Stimulated activated CD4-positive, alpha-beta T cell treated with anti-CD3 and anti-CD28 coated beads, TNF-alpha, amount 100 ng/mL, for 4 hours (primary cell): ENCODE measurements at regions not wholly inside any gene's neighbourhood (a gene's known extent, or its start where the extent isn't known, plus 50 kb on each side); places are given as distances from the start of the nearest gene placed in this dataset.

Experiments
- DNase-seq, 3 experiments: peaks; one replicate each; pipeline ENCODE4 v3.0.0-alpha.2; 2020; ENCODE audit warnings: low read depth in 3 of 3

DNA sequence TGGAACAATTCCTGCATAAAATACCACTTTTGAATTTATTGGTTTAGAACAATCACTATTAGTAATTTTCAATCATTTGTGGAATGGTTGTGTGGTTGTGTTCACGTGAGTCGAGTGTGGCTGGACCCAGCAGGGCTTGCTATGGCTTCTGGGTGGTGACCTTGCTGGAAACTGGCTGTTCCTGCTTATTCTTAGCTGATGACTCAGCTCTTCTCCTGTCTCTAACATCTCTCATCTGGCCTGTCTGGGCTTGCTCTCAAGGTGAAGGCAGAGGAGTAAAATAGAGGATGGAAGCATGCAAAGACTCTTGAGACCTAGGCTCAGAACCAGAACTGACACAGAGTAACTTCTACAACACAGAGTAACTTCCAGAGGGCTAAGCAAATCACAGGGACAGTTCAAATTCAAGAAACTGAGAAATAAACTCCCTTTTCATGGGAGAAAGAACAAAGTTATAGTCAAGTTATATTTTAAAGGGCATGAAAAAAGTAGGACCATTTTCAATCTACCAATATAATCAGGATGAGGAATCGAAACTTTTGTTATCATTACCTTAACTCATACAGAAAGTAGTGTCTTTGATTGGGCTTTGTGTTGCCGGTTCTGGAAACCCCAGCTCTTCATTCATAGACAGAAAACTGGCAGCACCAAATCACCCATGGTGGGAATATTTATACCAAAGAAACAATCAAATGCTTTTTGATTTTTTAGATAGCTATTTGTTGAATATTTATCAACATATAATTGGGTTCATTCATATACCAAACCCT lies 665.1 kb downstream of the CDH18 start:
- no peak for DNase-seq

DNA sequence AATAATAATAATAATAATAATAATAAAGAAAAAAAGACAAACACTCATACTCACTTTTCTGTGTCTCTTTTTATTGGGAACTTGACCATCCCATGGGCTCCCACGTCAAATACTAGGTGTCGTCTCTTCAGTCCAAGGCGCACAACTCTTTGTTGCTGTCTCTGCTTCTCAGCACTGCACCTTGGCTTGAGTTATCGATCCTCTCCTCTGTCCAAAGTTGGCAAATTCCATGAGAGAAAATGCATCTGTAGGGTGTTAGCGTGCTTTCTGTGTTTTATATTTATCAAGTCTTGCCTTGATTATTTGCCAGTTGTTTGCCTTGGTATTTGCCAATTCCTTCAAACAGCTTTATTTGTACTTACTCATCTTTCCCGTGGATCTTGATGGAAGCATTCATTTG lies 653.7 kb downstream of the CDH18 start:
- no peak for DNase-seq

DNA sequence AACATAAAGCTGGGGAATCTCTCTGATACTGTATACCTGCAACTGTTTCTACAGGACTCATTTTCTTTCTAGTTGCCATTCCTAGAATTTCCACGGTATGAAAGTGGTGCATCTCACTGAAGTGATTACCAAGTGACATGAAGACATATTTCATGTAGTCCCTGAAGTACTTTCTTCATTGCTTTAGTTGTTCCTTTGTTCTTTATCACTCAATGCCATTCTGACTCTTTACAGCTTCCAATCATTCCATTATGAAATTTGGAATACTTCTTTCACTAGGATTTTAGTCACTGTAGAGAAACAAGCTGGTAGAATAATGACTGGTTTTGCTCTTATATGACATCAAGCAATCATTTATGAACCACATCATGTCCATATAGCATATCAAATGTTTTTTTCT lies 645.1 kb downstream of the CDH18 start:
- DNase-seq: no peak

DNA sequence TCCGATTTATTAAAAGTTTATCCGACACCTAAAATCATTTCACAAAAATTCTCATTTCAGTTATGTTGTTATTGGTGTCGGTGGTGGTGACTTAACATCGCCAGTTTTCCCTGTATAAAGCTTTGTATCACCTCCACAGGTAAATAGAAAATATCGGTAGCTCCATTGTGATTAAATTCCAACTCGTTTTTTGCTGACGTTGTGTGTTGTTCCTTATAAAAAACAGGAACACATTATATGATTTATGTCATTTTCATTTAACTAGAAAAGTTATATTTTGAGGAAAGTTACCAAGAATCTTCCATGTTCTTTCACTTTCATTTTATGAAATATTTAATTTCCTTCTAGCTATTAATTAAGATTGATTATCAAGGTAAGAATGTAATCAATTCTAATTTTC lies 635.9 kb downstream of the CDH18 start:
- DNase-seq: no peak

DNA sequence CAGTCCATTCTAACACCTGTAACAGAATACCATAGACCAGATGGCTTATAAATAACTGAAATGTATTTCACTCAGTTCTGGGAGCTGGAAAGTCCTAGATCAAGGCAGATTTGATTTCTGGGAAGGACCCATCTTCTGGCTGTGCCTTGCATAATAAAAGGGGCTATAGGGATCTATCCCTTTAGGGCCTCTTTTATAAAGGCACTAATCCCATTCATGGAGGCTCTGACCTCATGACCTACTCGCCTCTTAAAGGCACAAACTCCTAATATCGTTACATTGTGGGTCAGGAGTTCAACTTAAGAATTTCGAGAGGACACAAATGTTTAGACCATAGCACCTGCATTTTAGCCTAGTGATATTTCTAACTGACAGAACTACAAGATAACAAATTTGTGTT lies 619.0 kb downstream of the CDH18 start:
- no peak for DNase-seq

DNA sequence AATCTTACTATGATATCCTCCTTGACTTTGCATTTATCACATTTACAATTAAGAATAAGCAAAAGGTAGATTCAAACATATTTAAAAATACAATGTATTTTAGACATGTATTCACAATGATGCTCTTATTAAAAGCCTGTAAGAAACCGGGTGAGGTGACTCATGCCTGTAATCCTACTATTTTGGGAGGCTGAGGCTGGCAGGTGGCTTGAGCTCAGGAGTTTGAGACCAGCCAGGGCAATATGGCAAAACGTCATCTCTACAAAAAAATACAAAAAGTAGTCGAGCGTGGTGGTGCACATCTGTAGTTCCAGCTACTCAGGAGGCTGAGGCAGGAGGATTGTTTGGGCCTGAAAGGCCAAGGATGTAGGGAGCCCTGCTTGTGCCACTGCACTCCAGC lies 618.4 kb downstream of the CDH18 start:
- DNase-seq: no peak

DNA sequence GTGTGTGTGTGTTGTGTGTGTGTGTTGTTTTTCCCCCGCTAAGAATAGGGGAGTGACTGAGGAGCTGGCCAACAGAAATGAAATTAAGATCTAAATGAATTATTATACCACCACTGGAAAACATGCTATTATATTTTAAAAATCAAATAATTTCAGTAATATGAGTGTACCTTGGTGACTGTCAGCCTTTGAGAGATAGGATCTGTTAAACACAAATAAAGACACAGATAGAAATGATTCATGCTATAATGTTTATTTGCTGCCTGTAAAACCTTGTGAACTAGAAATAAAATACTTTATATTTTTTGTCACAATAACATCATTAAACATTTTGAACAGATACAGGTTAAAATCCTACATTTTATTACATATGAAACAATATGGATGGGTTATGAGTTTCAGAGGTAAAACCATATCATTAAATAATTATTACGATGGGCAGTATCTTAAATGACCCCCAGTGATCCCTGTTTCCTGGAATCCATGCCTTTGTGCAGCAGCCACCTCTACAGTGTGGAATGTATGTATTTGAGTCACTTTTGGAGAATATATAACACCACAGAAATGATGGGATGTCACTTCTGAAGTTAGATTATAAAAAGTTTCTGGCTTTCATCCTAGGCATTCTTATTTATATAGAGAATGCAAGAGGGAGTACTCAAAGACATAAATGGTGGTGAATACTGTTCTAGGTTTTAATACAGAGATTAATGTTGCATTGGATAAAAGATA lies 617.2 kb downstream of the CDH18 start:
- no peak for DNase-seq

DNA sequence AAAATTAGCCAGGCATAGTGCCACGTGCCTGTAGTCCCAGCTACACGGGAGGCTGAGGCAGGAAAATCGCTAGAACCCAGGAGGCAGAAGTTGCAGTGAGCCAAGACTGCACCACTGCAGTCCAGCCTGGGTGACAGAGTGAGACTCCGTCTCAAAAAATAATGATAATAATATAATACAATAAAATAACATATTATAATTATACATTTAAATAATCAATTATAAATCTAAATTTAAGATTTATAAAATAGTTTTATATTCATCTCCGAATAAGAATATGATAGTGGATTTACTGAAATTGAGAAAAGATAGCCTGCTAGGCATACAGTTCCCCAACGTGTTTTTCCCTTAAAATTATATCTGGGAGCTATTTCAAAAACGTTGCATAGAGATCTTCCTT lies 599.6 kb downstream of the CDH18 start:
- no peak for DNase-seq

DNA sequence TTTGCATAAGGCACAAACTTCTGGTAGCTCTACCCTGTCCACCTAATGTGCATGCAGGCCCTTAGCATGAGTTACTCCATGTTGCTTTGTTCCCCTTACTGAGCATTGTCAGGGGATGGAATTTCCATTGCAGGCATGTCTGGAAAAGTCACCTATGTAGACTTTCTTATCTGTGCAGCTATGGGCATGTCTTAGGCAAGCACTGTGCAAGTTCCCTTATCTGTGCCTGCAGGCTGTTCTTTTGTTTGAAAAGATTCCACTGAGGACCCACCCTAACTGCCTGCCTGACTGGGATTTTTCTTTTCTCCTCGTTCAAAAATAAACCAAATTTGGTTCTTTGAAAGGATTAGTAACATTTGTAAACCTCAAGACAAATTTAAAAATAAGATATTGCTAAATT lies 587.0 kb downstream of the CDH18 start:
- no peak for DNase-seq

DNA sequence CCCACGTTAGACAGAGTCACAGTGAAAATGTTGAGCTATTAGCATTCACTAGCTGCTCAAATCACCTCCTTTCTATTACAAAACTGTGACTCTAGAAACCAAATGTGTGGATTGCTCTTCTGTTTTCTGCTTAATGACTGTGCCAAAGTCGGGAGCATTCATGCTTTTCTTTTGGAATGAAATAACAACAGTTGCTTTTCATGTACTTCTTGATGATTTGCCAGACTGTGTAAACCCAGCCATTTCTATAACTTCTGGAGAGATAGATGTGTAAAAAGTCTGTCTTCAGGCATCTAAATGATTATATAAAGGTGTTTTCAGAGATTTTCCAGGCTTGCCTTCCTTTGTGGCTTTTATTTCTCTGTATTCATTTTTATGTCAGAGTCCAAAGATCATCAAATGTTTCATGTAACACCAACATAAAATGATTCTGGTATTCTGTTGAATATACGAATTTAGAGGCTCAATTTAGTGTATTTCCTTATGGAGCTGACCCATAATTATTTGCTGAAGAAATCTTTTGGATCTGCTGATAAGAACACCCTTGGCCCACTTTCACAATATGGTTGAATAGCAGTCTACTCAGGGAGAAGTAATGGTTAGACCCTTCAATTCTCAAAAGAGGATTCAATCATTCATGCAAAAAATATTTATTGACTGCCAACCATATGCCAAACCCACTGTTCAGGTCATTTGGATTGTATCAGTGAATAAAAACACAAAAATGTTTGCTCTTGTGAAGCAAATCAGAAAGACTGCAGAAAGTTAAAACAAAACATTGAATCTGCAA lies 581.2 kb downstream of the CDH18 start:
- no peak for DNase-seq

DNA sequence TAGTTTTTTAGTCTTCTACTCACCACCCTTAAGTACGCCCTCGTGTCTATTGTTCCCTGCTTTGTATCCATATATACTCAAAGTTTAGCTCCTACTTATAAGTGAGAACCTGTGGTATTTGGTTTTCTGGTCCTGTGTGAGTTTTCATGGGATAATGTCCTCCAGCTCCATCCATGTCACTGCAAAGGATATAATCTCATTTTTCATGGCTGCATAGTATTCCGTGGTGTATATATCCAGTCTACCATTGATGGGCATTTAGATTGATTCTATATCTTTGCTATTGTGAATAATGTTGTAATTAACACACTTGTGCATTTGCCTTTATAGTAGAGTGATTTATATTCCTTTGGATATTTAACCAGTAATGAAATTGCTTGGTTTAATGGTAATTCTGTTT lies 579.9 kb downstream of the CDH18 start:
- DNase-seq: no peak

DNA sequence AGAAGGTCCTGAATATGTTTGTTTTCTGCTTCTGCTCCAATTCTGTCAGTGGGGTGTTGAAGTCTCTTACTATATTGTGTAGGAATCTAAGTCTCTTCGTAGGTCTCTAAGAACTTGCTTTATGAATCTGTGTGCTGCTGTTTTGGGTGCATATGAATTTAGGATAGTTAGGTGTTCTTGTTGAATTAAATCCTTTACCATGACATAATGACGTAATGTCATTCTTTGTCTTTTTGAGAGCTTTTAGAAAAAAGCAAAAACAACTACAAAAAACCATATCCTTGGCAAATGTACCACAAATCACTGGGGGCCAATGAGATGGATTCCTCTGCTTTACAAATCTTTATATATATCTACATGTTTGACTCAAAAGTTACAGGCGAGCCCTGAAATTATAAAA lies 576.1 kb downstream of the CDH18 start:
- DNase-seq: no peak
